IMR-90 (cell line): ENCODE measurements at regions not wholly inside any gene's neighbourhood (a gene's known extent, or its start where the extent isn't known, plus 50 kb on each side); places are given as distances from the start of the nearest gene placed in this dataset.

ENCODE experiments used
- ATAC-seq: fragments of 200-7000 bp; cut with Tn5 transposase; 2 replicates; pipeline ENCODE4 v1.9.1; 2020; ENCODE audit warnings: low read depth, mild to moderate bottlenecking, moderate library complexity
- BruUV-seq: library from RNA; stranded (reverse); fragments of 400-500 nt; replicated peaks from 2 replicates; lab custom pipeline; 2021; lab: Mats Ljungman, UMichigan
- CTCF ChIA-PET: fragments of 300-600 bp; formaldehyde crosslinking; extraction: SDS; loops from one replicate; lab custom pipeline; 2021; ENCODE audit warnings: antibody characterized with exemption; lab: Yijun Ruan, JAX
- POLR2A ChIA-PET: fragments of 300-600 bp; sonication (Branson Sonifier 250); formaldehyde crosslinking; loops from one replicate; lab custom pipeline; 2022; ENCODE audit warnings: antibody characterized with exemption; ENCODE audit not compliant: unreplicated experiment; lab: Charles Lee
- DNase-seq: peaks from one replicate; pipeline ENCODE4 v3.0.0; 2013
- H2AFZ ChIP-seq: replicated peaks from 2 replicates; pipeline ENCODE3; 2013; ENCODE audit warnings: low read length, mild to moderate bottlenecking; ENCODE audit not compliant: poor library complexity
- H2AK5ac ChIP-seq: 2 replicates; pipeline ENCODE4 v1.6.1; 2013; ENCODE audit warnings: low read depth, low read length, inconsistent platforms
- H2AK9ac ChIP-seq: replicated peaks from 2 replicates; pipeline ENCODE3; 2013; ENCODE audit warnings: mild to moderate bottlenecking, low read depth, low read length, moderate library complexity; ENCODE audit not compliant: poor library complexity
- H2BK120ac ChIP-seq: 2 replicates; pipeline ENCODE4 v1.6.1; 2013; ENCODE audit warnings: low read depth, low read length, inconsistent platforms
- H2BK15ac ChIP-seq: 3 replicates; pipeline ENCODE4 v1.6.1; 2013; ENCODE audit warnings: low read depth, low read length, inconsistent platforms
- H2BK20ac ChIP-seq: 2 replicates; pipeline ENCODE4 v1.6.1; 2013; ENCODE audit warnings: low read depth, mild to moderate bottlenecking, inconsistent platforms, low read length, moderate library complexity
- H2BK5ac ChIP-seq: 2 replicates; pipeline ENCODE4 v1.6.1; 2013; ENCODE audit warnings: mild to moderate bottlenecking, low read depth, low read length, inconsistent platforms; ENCODE audit not compliant: poor library complexity, severe bottlenecking
- H3K14ac ChIP-seq: replicated peaks from 2 replicates; pipeline ENCODE4 v1.6.1; 2013; ENCODE audit warnings: low read depth, low read length, inconsistent platforms
- H3K18ac ChIP-seq: 2 replicates; pipeline ENCODE4 v1.6.1; 2013; ENCODE audit warnings: low read depth, low read length, control low read depth
- H3K23ac ChIP-seq: 2 replicates; pipeline ENCODE4 v1.6.1; 2013; ENCODE audit warnings: low read depth, low read length, inconsistent platforms
- H3K27ac ChIP-seq: 2 replicates; pipeline ENCODE4 v1.5.1; 2013; ENCODE audit warnings: mild to moderate bottlenecking, control low read depth, low read length; ENCODE audit not compliant: insufficient read depth
- H3K27me3 ChIP-seq: 2 replicates; pipeline ENCODE4 v1.6.1; 2013; ENCODE audit warnings: low read length; ENCODE audit not compliant: control insufficient read depth, insufficient read depth
- H3K36me3 ChIP-seq: 2 replicates; pipeline ENCODE4 v1.6.1; 2013; ENCODE audit warnings: low read length, mixed read lengths; ENCODE audit not compliant: control insufficient read depth, insufficient read depth
- H3K4ac ChIP-seq: 2 replicates; pipeline ENCODE4 v1.6.1; 2013; ENCODE audit warnings: low read depth, low read length, inconsistent platforms
- H3K4me1 ChIP-seq: 2 replicates; pipeline ENCODE4 v1.6.1; 2013; ENCODE audit warnings: low read length, mixed read lengths; ENCODE audit not compliant: control insufficient read depth, insufficient read depth
- H3K4me2 ChIP-seq: 2 replicates; pipeline ENCODE4 v1.6.1; 2013; ENCODE audit warnings: low read depth, mild to moderate bottlenecking, control low read depth, low read length, moderate library complexity
- H3K4me3 ChIP-seq: 2 replicates; pipeline ENCODE4 v1.5.1; 2013; ENCODE audit warnings: low read depth, mild to moderate bottlenecking, control low read depth, low read length, moderate library complexity; ENCODE audit not compliant: insufficient read depth
- H3K56ac ChIP-seq: 2 replicates; pipeline ENCODE4 v1.6.1; 2013; ENCODE audit warnings: low read length, inconsistent platforms; ENCODE audit not compliant: insufficient read depth; ENCODE audit errors: extremely low read depth
- H3K79me1 ChIP-seq, 2 experiments: 2 replicates each; pipeline ENCODE4 v1.6.1; 2013; ENCODE audit warnings: low read length in 2 of 2, inconsistent platforms in 1 of 2, low read depth in 1 of 2
- H3K9ac ChIP-seq: 2 replicates; pipeline ENCODE4 v1.6.1; 2013; ENCODE audit warnings: low read depth, low read length, control low read depth
- H3K9me1 ChIP-seq: 2 replicates; pipeline ENCODE4 v1.6.1; 2013; ENCODE audit warnings: low read length, inconsistent platforms; ENCODE audit not compliant: insufficient read depth
- H3K9me3 ChIP-seq: 2 replicates; pipeline ENCODE4 v1.6.1; 2013; ENCODE audit warnings: low read length; ENCODE audit not compliant: control insufficient read depth, insufficient read depth
- H4K20me1 ChIP-seq: 2 replicates; pipeline ENCODE4 v1.6.1; 2013; ENCODE audit warnings: low read length, inconsistent platforms; ENCODE audit not compliant: insufficient read depth
- H4K5ac ChIP-seq: 2 replicates; pipeline ENCODE4 v1.6.1; 2013; ENCODE audit warnings: mild to moderate bottlenecking, low read depth, low read length, control low read depth
- H4K8ac ChIP-seq, 2 experiments: 2 replicates each; pipeline ENCODE4 v1.6.1; 2013; ENCODE audit warnings: low read depth in 2 of 2, low read length in 2 of 2, control low read depth in 1 of 2, inconsistent platforms in 1 of 2
- H4K91ac ChIP-seq: 2 replicates; pipeline ENCODE4 v1.6.1; 2013; ENCODE audit warnings: low read depth, low read length, inconsistent platforms; ENCODE audit not compliant: insufficient read depth
- BHLHE40 ChIP-seq: fragments of 150-350 bp; IDR thresholded peaks from 2 replicates; pipeline ENCODE4 v1.6.1; 2016; ENCODE audit warnings: mild to moderate bottlenecking, low read depth, low read length
- CEBPB ChIP-seq: IDR thresholded peaks from 2 replicates; pipeline ENCODE4 v1.6.1; 2012; ENCODE audit warnings: low read depth, low read length, improper control_type of control experiment
- CHD1 ChIP-seq: IDR thresholded peaks from 2 replicates; pipeline ENCODE4 v1.6.1; 2012; ENCODE audit warnings: low read depth, low read length, improper control_type of control experiment
- FOS ChIP-seq: fragments of 150-350 bp; IDR thresholded peaks from 2 replicates; pipeline ENCODE4 v1.6.1; 2016; ENCODE audit warnings: low read depth, low read length
- MAFK ChIP-seq: IDR thresholded peaks from 2 replicates; pipeline ENCODE4 v1.6.1; 2012; ENCODE audit warnings: low read depth, low read length, improper control_type of control experiment
- MAZ ChIP-seq: IDR thresholded peaks from 2 replicates; pipeline ENCODE4 v1.6.1; 2012; ENCODE audit warnings: low read depth, mild to moderate bottlenecking, low read length, improper control_type of control experiment, moderate library complexity, borderline replicate concordance
- MXI1 ChIP-seq: IDR thresholded peaks from 2 replicates; pipeline ENCODE4 v1.6.1; 2012; ENCODE audit warnings: low read depth, mild to moderate bottlenecking, low read length, moderate library complexity, borderline replicate concordance
- NFE2L2 ChIP-seq: fragments of 150-350 bp; IDR thresholded peaks from 2 replicates; pipeline ENCODE4 v1.6.1; 2016; ENCODE audit warnings: low read depth, mild to moderate bottlenecking, low read length
- POLR2A ChIP-seq: IDR thresholded peaks from 2 replicates; pipeline ENCODE4 v1.6.1; 2012; ENCODE audit warnings: mild to moderate bottlenecking, low read depth, low read length
- RAD21 ChIP-seq: IDR thresholded peaks from 2 replicates; pipeline ENCODE4 v1.6.1; 2012; ENCODE audit warnings: low read length, improper control_type of control experiment
- RCOR1 ChIP-seq: IDR thresholded peaks from 2 replicates; pipeline ENCODE4 v1.6.1; 2012; ENCODE audit warnings: mild to moderate bottlenecking, low read length, improper control_type of control experiment; ENCODE audit not compliant: insufficient replicate concordance
- RFX5 ChIP-seq: IDR thresholded peaks from 2 replicates; pipeline ENCODE4 v1.8.0; 2012; ENCODE audit warnings: low read depth, mild to moderate bottlenecking, low read length, moderate library complexity
- SMC3 ChIP-seq: fragments of 150-350 bp; IDR thresholded peaks from 2 replicates; pipeline ENCODE4 v1.6.1; 2016; ENCODE audit warnings: low read depth, mild to moderate bottlenecking, antibody characterized with exemption, low read length, moderate library complexity
- WGBS, 2 experiments: methylation state at CpG; one replicate each; pipeline versions ENCODE4 v1.1.5 to v1.1.7; 2013; ENCODE audit warnings: missing lambda C conversion rate in 2 of 2; ENCODE audit not compliant: insufficient read length in 1 of 2; ENCODE audit errors: extremely low coverage in 2 of 2; 5-methylcytosine and 5-hydroxymethylcytosine counted together
- dilution Hi-C: fragments of 300-500 bp; cut with HindIII; formaldehyde crosslinking; loops from one replicate; pipeline ENCODE4 v1.14.3; 2018; ENCODE audit warnings: low sequenced_read_pairs; ENCODE audit not compliant: unreplicated experiment
- in situ Hi-C: fragments of 300-500 bp; cut with MboI; formaldehyde crosslinking; loops from 3 replicates; pipeline ENCODE4 v1.14.3; 2019; ENCODE audit warnings: low sequenced_read_pairs, inconsistent platforms, mixed read lengths
- intact Hi-C: fragments of 100-400 bp; cut with micrococcal nuclease; formaldehyde crosslinking; loops from 2 replicates; pipeline ENCODE4 v1.10.0; 2022
- TF ChIP-seq, protein P1 (sequence below): fragments of 150-350 bp; IDR thresholded peaks from 2 replicates; pipeline ENCODE4 v1.6.1; 2016; ENCODE audit warnings: low read depth, mild to moderate bottlenecking, low read length, moderate library complexity, borderline replicate concordance
- TF ChIP-seq, protein P2 (sequence below): conservative IDR thresholded peaks from 2 replicates; pipeline ENCODE4 v1.5.1; 2012; ENCODE audit warnings: mild to moderate bottlenecking, low read depth, low read length, improper control_type of control experiment
- TF ChIP-seq, protein P3 (sequence below): fragments of 150-350 bp; IDR thresholded peaks from 2 replicates; pipeline ENCODE4 v1.6.1; 2017; ENCODE audit warnings: mild to moderate bottlenecking, antibody characterized with exemption, low read length, low read depth

DNA sequence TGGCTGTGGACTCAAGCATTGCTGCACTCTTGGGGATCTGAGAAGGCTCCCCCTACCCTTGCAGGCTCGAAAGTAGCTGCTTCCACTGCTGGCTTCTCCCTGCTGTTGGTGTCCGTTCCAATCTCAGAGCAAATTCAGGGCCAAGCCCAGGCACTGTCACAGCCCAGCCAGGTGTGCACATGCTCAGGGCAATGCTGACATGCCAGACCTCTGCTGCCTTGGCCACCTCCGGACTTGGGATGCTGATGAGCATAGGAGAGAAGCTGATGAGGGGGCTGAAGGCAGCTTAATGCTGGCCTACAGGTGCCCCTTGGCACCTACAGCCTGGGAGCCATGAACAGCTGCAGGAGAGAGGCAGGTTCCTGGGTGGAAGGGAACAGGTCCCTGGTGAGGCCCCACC, 273.7 kb upstream of the KCNJ16 start:
- H3K4me3 ChIP-seq, result no peak overlapping the region
- ATAC-seq, result no peak
- dilution Hi-C loops (no loop called here), in situ Hi-C loops (no loop called here), intact Hi-C loops (no loop called here)
- H2BK20ac ChIP-seq, result no peak overlapping the region
- H2BK120ac ChIP-seq, result no peak overlapping the region
- H3K27ac ChIP-seq, result no peak overlapping the region
- ChIA-PET POLR2A (no interaction called here), CTCF (no interaction called here)
- H3K9me3 ChIP-seq, result peaks cover 11% of the 10 kb centered on the region; the same call in 1 of the 2 replicates
- no peak overlapping the region for H2BK5ac ChIP-seq
- no peak overlapping the region for H3K4me2 ChIP-seq
- no peak overlapping the region for H3K23ac ChIP-seq
- H3K56ac ChIP-seq, result no peak overlapping the region
- no peak overlapping the region for H3K14ac ChIP-seq
- H3K79me1 ChIP-seq, result no peaks in the 10 kb centered on the region
- H2AK5ac ChIP-seq, result no peak overlapping the region
- no peaks in the 10 kb centered on the region for H4K20me1 ChIP-seq
- no peaks in the 10 kb centered on the region for H3K36me3 ChIP-seq
- H4K5ac ChIP-seq, result no peak overlapping the region
- H3K9me1 ChIP-seq, result no peaks in the 10 kb centered on the region
- no peak overlapping the region for H2AFZ ChIP-seq
- H3K4ac ChIP-seq, result no peak overlapping the region
- H2BK15ac ChIP-seq, result no peak overlapping the region
- DNase-seq, result no peak
- H3K27me3 ChIP-seq, result no peaks in the 10 kb centered on the region
- H4K91ac ChIP-seq, result no peak overlapping the region
- BruUV-seq, result no TSS peak
- no peak overlapping the region for H2AK9ac ChIP-seq
- no peak overlapping the region for H3K18ac ChIP-seq
- no peaks in the 10 kb centered on the region for H3K4me1 ChIP-seq
- WGBS, 2 experiments, result 74% methylated on average over 3 of the region's 3 CpGs; no CpG with 5 or more reads in 1 of the 2 experiments
- no peak overlapping the region for H3K9ac ChIP-seq
- H4K8ac ChIP-seq, result no peak overlapping the region
- no peak for TF ChIP-seq NFE2L2
- no peak for TF ChIP-seq RFX5
- TF ChIP-seq MAZ, result no peak
- TF ChIP-seq, protein P1, sequence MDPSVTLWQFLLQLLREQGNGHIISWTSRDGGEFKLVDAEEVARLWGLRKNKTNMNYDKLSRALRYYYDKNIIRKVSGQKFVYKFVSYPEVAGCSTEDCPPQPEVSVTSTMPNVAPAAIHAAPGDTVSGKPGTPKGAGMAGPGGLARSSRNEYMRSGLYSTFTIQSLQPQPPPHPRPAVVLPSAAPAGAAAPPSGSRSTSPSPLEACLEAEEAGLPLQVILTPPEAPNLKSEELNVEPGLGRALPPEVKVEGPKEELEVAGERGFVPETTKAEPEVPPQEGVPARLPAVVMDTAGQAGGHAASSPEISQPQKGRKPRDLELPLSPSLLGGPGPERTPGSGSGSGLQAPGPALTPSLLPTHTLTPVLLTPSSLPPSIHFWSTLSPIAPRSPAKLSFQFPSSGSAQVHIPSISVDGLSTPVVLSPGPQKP, result no peak
- TF ChIP-seq SMC3, result no peak
- TF ChIP-seq BHLHE40, result no peak
- no peak for TF ChIP-seq RAD21
- no peak for TF ChIP-seq CHD1
- TF ChIP-seq MAFK, result no peak
- TF ChIP-seq MXI1, result no peak
- no peak for TF ChIP-seq FOS
- TF ChIP-seq CEBPB, result no peak
- no peak for TF ChIP-seq RCOR1
- TF ChIP-seq, protein P2, sequence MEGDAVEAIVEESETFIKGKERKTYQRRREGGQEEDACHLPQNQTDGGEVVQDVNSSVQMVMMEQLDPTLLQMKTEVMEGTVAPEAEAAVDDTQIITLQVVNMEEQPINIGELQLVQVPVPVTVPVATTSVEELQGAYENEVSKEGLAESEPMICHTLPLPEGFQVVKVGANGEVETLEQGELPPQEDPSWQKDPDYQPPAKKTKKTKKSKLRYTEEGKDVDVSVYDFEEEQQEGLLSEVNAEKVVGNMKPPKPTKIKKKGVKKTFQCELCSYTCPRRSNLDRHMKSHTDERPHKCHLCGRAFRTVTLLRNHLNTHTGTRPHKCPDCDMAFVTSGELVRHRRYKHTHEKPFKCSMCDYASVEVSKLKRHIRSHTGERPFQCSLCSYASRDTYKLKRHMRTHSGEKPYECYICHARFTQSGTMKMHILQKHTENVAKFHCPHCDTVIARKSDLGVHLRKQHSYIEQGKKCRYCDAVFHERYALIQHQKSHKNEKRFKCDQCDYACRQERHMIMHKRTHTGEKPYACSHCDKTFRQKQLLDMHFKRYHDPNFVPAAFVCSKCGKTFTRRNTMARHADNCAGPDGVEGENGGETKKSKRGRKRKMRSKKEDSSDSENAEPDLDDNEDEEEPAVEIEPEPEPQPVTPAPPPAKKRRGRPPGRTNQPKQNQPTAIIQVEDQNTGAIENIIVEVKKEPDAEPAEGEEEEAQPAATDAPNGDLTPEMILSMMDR, result no peak
- TF ChIP-seq POLR2A, result no peak
- TF ChIP-seq, protein P3, sequence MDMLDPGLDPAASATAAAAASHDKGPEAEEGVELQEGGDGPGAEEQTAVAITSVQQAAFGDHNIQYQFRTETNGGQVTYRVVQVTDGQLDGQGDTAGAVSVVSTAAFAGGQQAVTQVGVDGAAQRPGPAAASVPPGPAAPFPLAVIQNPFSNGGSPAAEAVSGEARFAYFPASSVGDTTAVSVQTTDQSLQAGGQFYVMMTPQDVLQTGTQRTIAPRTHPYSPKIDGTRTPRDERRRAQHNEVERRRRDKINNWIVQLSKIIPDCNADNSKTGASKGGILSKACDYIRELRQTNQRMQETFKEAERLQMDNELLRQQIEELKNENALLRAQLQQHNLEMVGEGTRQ, result no peak
